Trophoblast cell (in vitro differentiated cells and primary cell): ENCODE measurements at regions not wholly inside any gene's neighbourhood (a gene's known extent, or its start where the extent isn't known, plus 50 kb on each side); places are given as distances from the start of the nearest gene placed in this dataset.

Source experiments
- DNase-seq, 2 donors: peaks; one replicate each; pipeline ENCODE4 v3.0.0-alpha.2; 2016
- H2AFZ ChIP-seq: 2 replicates; pipeline ENCODE4 v1.6.1; 2013; ENCODE audit warnings: low read length, moderate library complexity, mild to moderate bottlenecking; ENCODE audit not compliant: insufficient read depth, poor library complexity
- H2AK5ac ChIP-seq: 2 replicates; pipeline ENCODE4 v1.6.1; 2013; ENCODE audit warnings: mild to moderate bottlenecking, low read length
- H2BK120ac ChIP-seq: 2 replicates; pipeline ENCODE4 v1.6.1; 2013; ENCODE audit warnings: low read length, mild to moderate bottlenecking, moderate library complexity; ENCODE audit not compliant: insufficient read depth, poor library complexity
- H2BK12ac ChIP-seq: 2 replicates; pipeline ENCODE4 v1.6.1; 2013; ENCODE audit warnings: mild to moderate bottlenecking, low read length, moderate library complexity
- H2BK5ac ChIP-seq: 2 replicates; pipeline ENCODE4 v1.6.1; 2013; ENCODE audit warnings: low read length, low read depth, moderate library complexity, mild to moderate bottlenecking; ENCODE audit not compliant: poor library complexity
- H3K14ac ChIP-seq: 2 replicates; pipeline ENCODE4 v1.6.1; 2013; ENCODE audit warnings: mild to moderate bottlenecking, low read length
- H3K18ac ChIP-seq: 2 replicates; pipeline ENCODE4 v1.6.1; 2013; ENCODE audit warnings: mild to moderate bottlenecking, low read length
- H3K23ac ChIP-seq: 2 replicates; pipeline ENCODE4 v1.6.1; 2013; ENCODE audit warnings: low read length
- H3K27ac ChIP-seq: 2 replicates; pipeline ENCODE4 v1.5.1; 2013; ENCODE audit warnings: low read depth, mild to moderate bottlenecking, inconsistent platforms, low read length, moderate library complexity
- H3K27me3 ChIP-seq: 2 replicates; pipeline ENCODE4 v1.6.1; 2013; ENCODE audit warnings: inconsistent platforms, mild to moderate bottlenecking, low read length, moderate library complexity; ENCODE audit not compliant: insufficient read depth
- H3K36me3 ChIP-seq, 2 experiments: 1 replicate in 1 of 2; 2 replicates in 1 of 2; pipeline ENCODE4 v1.6.1; 2013; ENCODE audit warnings: low read length in 2 of 2, mild to moderate bottlenecking in 2 of 2, moderate library complexity in 1 of 2; ENCODE audit not compliant: insufficient read depth in 2 of 2, control insufficient read depth in 1 of 2
- H3K4ac ChIP-seq: 2 replicates; pipeline ENCODE4 v1.6.1; 2013; ENCODE audit warnings: low read depth, mild to moderate bottlenecking, low read length, moderate library complexity
- H3K4me1 ChIP-seq, 2 experiments: 1 replicate in 1 of 2; 2 replicates in 1 of 2; pipeline ENCODE4 v1.6.1; 2013; ENCODE audit warnings: low read length in 2 of 2, mild to moderate bottlenecking in 2 of 2, moderate library complexity in 1 of 2; ENCODE audit not compliant: insufficient read depth in 2 of 2, control insufficient read depth in 1 of 2
- H3K4me2 ChIP-seq: 2 replicates; pipeline ENCODE4 v1.6.1; 2013; ENCODE audit warnings: inconsistent platforms, mild to moderate bottlenecking, low read length, moderate library complexity
- H3K4me3 ChIP-seq: 2 replicates; pipeline ENCODE4 v1.5.1; 2013; ENCODE audit warnings: mild to moderate bottlenecking, low read depth, low read length, inconsistent platforms
- H3K79me1 ChIP-seq: one replicate; pipeline ENCODE4 v1.6.1; 2013; ENCODE audit warnings: low read length
- H3K79me2 ChIP-seq: 2 replicates; pipeline ENCODE4 v1.6.1; 2013; ENCODE audit warnings: low read length, mild to moderate bottlenecking; ENCODE audit not compliant: control insufficient read depth, insufficient read depth, poor library complexity
- H3K9ac ChIP-seq: 2 replicates; pipeline ENCODE4 v1.6.1; 2013; ENCODE audit warnings: mild to moderate bottlenecking, low read length
- H3K9me3 ChIP-seq: 2 replicates; pipeline ENCODE4 v1.6.1; 2013; ENCODE audit warnings: low read depth, mild to moderate bottlenecking, control low read depth, inconsistent platforms, low read length; ENCODE audit not compliant: insufficient read depth
- H4K12ac ChIP-seq: 2 replicates; pipeline ENCODE4 v1.6.1; 2013; ENCODE audit warnings: low read depth, mild to moderate bottlenecking, low read length, moderate library complexity
- H4K8ac ChIP-seq: 2 replicates; pipeline ENCODE4 v1.6.1; 2013; ENCODE audit warnings: low read depth, mild to moderate bottlenecking, low read length, moderate library complexity
- H4K91ac ChIP-seq: one replicate; pipeline ENCODE4 v1.6.1; 2013; ENCODE audit warnings: low read depth, mild to moderate bottlenecking, low read length, moderate library complexity
- WGBS: extraction: QIAGEN DNeasy Blood & Tissue Kit; methylation state at CpG from one replicate; pipeline ENCODE4 v1.1.7; 2013; ENCODE audit warnings: missing lambda C conversion rate; ENCODE audit not compliant: insufficient read length, insufficient coverage; ENCODE audit errors: extremely low coverage; 5-methylcytosine and 5-hydroxymethylcytosine counted together

DNA sequence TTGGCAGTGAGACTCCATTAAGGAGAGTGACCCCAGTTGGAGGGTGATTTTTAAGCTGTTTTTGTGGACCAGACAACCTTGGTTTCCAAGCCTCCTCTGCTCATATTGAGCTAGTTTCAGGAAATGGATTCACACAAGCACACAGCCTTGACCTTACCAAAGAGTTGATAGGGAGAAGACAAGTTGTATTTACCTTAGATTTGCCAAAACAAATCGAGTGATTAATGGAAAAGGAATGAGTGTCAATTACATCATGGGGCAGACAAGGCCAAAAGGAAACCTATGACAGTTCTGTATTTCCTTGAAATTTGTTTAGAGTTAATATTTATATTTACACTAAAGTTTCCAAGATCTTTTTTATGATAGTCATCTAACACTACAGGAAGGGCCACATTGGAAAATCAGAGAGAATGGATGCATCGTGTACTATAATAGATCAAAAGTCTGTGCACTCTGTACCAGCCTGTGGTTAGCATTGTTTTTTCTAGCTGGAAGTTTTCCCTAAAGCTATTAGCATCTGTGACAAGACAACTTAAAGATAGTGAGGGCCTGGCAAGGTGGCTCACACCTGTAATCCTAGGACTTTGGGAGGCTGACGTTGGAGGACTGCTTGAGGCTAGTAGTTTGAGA is 86.0 kb upstream of the FER start:
- no peak overlapping the region for H3K4me2 ChIP-seq
- H3K23ac ChIP-seq, result no peak overlapping the region
- no peaks in the 10 kb centered on the region for H3K79me1 ChIP-seq
- H2BK5ac ChIP-seq, result no peak overlapping the region
- no peak overlapping the region for H3K18ac ChIP-seq
- H4K12ac ChIP-seq, result no peak overlapping the region
- H3K27me3 ChIP-seq, result no peaks in the 10 kb centered on the region
- H3K4ac ChIP-seq, result no peak overlapping the region
- no peaks in the 10 kb centered on the region for H3K9me3 ChIP-seq
- no peak overlapping the region for H4K91ac ChIP-seq
- no peak overlapping the region for H3K9ac ChIP-seq
- H3K14ac ChIP-seq, result no peak overlapping the region
- no peaks in the 10 kb centered on the region for H3K36me3 ChIP-seq
- H2AFZ ChIP-seq, result no peak overlapping the region
- H4K8ac ChIP-seq, result no peak overlapping the region
- no CpG with 5 or more reads among the region's 3 CpGs for WGBS
- no peak overlapping the region for H2BK12ac ChIP-seq
- DNase-seq, result peak in 1 of 2 donors; percentile 68
- H3K4me1 ChIP-seq, result no peaks in the 10 kb centered on the region
- no peak overlapping the region for H3K4me3 ChIP-seq
- no peak overlapping the region for H2BK120ac ChIP-seq
- H3K27ac ChIP-seq, result no peak overlapping the region
- no peaks in the 10 kb centered on the region for H3K79me2 ChIP-seq
- no peak overlapping the region for H2AK5ac ChIP-seq

DNA sequence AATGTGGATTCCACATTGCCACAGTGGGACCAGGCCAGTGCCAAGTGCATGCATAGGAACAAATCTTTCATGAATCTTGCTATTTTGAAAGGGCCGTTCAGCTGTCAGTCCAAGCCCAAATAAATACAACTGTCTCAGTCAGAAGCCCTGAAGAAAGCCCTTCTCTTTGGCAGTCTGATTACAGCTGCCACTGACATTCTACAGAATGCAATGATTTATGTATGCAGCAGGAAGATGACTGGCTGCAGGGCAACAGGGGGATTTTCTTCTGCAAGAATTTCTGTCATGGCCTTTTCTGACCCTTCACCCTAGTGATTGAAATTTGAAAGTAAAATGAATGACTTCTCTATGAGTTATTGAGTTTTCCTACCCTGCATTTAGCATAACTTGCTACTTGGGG is 86.7 kb upstream of the FER start:
- no peak overlapping the region for H4K12ac ChIP-seq
- no peak overlapping the region for H2BK12ac ChIP-seq
- H2AFZ ChIP-seq, result no peak overlapping the region
- H3K9ac ChIP-seq, result no peak overlapping the region
- WGBS, result no CpG with 5 or more reads among the region's 1 CpG
- H4K91ac ChIP-seq, result no peak overlapping the region
- no peak overlapping the region for H3K18ac ChIP-seq
- no peak overlapping the region for H3K4me2 ChIP-seq
- H3K4ac ChIP-seq, result no peak overlapping the region
- H4K8ac ChIP-seq, result no peak overlapping the region
- no peaks in the 10 kb centered on the region for H3K36me3 ChIP-seq
- no peaks in the 10 kb centered on the region for H3K9me3 ChIP-seq
- H2AK5ac ChIP-seq, result no peak overlapping the region
- no peaks in the 10 kb centered on the region for H3K27me3 ChIP-seq
- H3K14ac ChIP-seq, result no peak overlapping the region
- H2BK5ac ChIP-seq, result no peak overlapping the region
- H3K27ac ChIP-seq, result no peak overlapping the region
- DNase-seq, result no peak
- no peaks in the 10 kb centered on the region for H3K79me2 ChIP-seq
- no peaks in the 10 kb centered on the region for H3K79me1 ChIP-seq
- no peak overlapping the region for H3K4me3 ChIP-seq
- H2BK120ac ChIP-seq, result no peak overlapping the region
- H3K4me1 ChIP-seq, result no peaks in the 10 kb centered on the region
- no peak overlapping the region for H3K23ac ChIP-seq

DNA sequence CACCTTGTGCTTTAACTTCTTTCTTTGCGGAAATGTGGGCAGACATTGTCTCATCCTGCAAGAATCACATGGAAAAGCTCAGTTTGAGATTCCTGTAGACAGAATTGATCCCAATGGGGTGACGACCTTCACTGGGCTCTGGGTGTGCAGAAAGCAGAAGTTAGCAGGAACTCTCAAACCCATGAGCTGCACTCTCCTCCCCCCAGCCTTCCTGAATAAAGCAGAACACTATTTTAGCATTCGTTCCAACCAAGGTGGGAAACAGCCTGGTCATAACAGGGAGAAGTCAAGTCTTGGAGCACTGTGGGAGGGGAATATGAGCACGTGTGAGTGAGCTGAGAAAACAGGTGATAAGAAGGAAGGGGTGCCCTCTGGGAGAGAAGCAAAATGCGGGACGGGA is 87.4 kb upstream of the FER start:
- H3K79me1 ChIP-seq, result no peaks in the 10 kb centered on the region
- DNase-seq, result no peak
- H3K36me3 ChIP-seq, result no peaks in the 10 kb centered on the region
- no peak overlapping the region for H2AFZ ChIP-seq
- WGBS, result no CpG with 5 or more reads among the region's 6 CpGs
- H2BK12ac ChIP-seq, result no peak overlapping the region
- no peak overlapping the region for H4K12ac ChIP-seq
- no peak overlapping the region for H2BK120ac ChIP-seq
- H3K27me3 ChIP-seq, result no peaks in the 10 kb centered on the region
- no peak overlapping the region for H3K27ac ChIP-seq
- H2AK5ac ChIP-seq, result no peak overlapping the region
- H3K4me2 ChIP-seq, result no peak overlapping the region
- no peaks in the 10 kb centered on the region for H3K4me1 ChIP-seq
- H3K4me3 ChIP-seq, result no peak overlapping the region
- no peak overlapping the region for H3K4ac ChIP-seq
- no peak overlapping the region for H3K14ac ChIP-seq
- H3K79me2 ChIP-seq, result no peaks in the 10 kb centered on the region
- no peak overlapping the region for H4K91ac ChIP-seq
- no peak overlapping the region for H3K23ac ChIP-seq
- H2BK5ac ChIP-seq, result no peak overlapping the region
- no peak overlapping the region for H4K8ac ChIP-seq
- no peak overlapping the region for H3K9ac ChIP-seq
- no peaks in the 10 kb centered on the region for H3K9me3 ChIP-seq
- no peak overlapping the region for H3K18ac ChIP-seq

DNA sequence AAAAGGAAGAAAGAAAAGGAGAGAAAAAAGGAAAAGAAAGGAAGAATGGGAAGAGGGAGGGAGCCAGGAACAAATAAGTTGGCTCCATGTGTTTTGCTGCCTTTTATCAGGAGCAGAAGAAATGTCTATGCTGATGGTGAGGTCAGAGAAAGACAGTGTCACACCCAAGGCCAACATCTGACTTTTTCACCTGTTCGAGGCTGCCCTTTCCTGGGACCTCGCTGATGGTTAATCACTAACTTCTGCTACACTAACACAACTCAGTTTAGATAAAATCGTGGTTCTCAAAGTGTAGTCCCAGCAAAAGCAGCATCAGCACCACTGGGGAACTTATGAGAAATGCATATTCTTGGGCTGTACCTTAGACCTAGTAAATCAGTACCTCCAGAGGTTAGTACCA is 88.2 kb upstream of the FER start:
- Histone ChIP-seq H3K4ac (no peak overlapping the region), H4K12ac (no peak overlapping the region), H3K4me2 (no peak overlapping the region), H3K79me1 (no peaks in the 10 kb centered on the region), H2BK120ac (no peak overlapping the region), H3K79me2 (no peaks in the 10 kb centered on the region), H4K8ac (no peak overlapping the region), H3K4me3 (no peak overlapping the region), H2BK12ac (no peak overlapping the region), H3K18ac (no peak overlapping the region), H4K91ac (no peak overlapping the region), H3K4me1 (no peaks in the 10 kb centered on the region), H2BK5ac (no peak overlapping the region), H3K27ac (no peak overlapping the region), H3K23ac (no peak overlapping the region), H3K9me3 (no peaks in the 10 kb centered on the region), H3K27me3 (no peaks in the 10 kb centered on the region), H3K36me3 (no peaks in the 10 kb centered on the region), H3K14ac (no peak overlapping the region), H3K9ac (no peak overlapping the region), H2AK5ac (no peak overlapping the region), H2AFZ (no peak overlapping the region)
- WGBS, result no CpG with 5 or more reads among the region's 3 CpGs
- no peak for DNase-seq
